Stimulated activated CD4-positive, alpha-beta T cell treated with anti-CD3 and anti-CD28 coated beads, TNF-alpha, amount 100 ng/mL, for 48 hours (primary cell): ENCODE measurements at regions not wholly inside any gene's neighbourhood (a gene's known extent, or its start where the extent isn't known, plus 50 kb on each side); places are given as distances from the start of the nearest gene placed in this dataset.

Source experiments
- DNase-seq, 3 donors: peaks; one replicate each; pipeline ENCODE4 v3.0.0-alpha.2; 2020; ENCODE audit warnings: low read depth in 3 of 3

GRCh38 chr18:72692086-72692485 is 147.9 kb upstream of the CBLN2 start:
- no peak for DNase-seq

DNA sequence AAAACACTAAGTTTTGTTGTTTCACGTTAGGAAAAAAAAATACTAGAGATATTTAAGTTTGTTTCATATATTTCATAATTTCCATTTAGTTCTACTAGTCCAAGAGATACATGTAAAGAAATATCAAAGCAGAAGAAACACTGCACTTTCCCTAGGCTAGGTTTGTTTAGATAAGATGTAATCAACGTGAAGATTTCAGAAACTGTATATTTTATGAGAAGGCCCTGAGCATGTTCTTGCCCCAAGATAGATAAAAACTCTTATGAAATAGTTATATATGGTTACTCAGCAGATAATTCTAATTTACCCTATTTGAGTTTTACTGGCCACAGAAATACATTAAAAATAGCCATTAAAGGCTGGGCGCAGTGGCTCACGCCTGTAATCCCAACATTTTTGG is 143.6 kb upstream of the CBLN2 start:
- DNase-seq: no peak

- DNase-seq: no peak
These were observed 131.3 kb upstream of the CBLN2 start for GRCh38 chr18:72675394-72675793.

- DNase-seq: no peak
These were observed 130.6 kb upstream of the CBLN2 start for GRCh38 chr18:72674710-72675109.

DNA sequence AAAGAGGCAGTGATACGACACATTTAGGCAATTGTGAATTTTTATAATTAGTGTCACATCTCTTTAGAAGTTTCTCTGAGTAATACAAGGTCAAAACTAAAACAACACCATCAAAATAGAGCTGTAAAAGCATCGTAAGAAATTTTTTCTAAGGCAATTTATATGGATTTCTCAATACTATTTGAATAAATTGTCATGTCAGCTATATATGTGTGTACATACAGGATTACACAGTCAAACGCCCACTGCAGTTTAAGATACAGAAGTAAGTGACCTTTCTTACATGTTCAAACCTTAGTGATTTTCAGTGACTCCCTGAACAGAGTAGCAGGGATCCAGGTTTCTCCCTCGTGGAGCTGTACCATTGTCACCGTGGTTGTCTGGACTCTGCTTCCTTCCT is 129.1 kb upstream of the CBLN2 start:
- DNase-seq: no peak

GRCh38 chr18:72672364-72673184 is 128.4 kb upstream of the CBLN2 start:
- DNase-seq: no peak

- no peak for DNase-seq
These were observed 123.8 kb upstream of the CBLN2 start for GRCh38 chr18:72667932-72668331.

DNA sequence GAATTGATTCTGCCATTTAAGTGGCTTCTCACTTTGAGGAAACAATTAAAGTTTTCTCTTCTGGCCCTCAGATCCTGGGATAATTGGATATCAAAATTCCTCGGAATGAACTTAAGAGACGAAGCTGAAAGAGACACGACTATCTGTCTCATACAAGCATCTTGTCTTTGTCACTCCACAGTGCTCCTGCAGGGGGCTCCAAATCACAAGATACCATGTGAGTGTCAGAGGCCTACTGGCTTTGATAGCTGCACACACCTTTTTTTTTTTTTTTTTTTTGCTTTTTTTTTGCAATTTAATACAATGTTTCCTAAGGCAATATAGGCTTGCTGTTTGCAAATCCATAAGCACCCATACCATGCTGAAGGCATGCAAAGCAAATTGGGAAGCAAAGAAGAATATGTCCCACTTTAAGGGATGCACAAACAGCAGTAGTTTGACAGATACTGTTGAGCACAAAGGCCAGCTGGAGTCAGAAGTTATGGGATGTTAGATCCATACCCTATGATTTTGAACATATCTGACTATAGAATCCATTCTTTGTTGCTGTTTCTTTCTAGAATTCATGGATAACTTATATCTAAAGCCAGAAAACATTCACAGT is 109.0 kb upstream of the CBLN2 start:
- DNase-seq: peak in 2 of 3 donors; percentile 4 to 19

DNA sequence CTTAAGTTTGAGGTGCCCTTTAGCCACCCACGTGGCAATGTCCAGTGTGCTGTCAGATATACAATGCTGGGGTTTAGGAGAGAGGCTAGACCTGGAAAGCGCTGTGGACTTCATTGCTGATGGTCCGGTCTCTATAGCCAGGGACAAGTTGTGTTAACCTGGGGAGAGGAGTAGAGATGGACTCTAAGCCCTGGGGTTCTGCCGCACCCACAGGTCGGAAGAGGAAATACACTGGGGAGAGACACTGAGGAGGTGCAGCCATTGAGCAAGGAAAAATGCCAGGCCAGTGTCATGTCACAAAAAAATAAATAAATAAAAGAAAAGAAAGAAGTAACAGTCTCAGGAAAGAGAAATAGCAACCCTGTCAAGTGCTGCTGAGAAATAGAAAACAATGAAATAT is 106.9 kb upstream of the CBLN2 start:
- no peak for DNase-seq

- no peak for DNase-seq
These were observed 104.4 kb upstream of the CBLN2 start for GRCh38 chr18:72648481-72648960.

GRCh38 chr18:72648079-72648478 is 103.9 kb upstream of the CBLN2 start:
- DNase-seq: no peak

DNA sequence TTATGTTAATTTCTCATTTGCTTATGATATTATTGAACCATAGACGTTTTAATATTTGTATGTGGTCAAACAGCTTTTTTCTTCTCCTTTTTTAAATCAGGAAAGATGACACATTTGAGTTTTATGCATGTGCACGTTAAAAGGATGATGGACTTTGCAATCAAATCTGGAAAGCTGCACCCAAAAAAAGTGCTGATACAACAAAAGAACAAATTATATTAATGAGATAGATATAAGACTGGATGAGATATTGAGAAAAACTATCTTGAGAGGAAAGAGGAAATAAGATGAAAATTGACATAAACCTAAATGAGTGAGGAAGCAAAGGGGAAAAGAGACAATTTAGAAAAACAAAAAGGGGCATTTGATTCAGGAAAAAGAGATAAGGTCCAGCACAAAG is 96.4 kb upstream of the CBLN2 start:
- DNase-seq: no peak

GRCh38 chr18:72638376-72638775 is 94.2 kb upstream of the CBLN2 start:
- DNase-seq: no peak

DNA sequence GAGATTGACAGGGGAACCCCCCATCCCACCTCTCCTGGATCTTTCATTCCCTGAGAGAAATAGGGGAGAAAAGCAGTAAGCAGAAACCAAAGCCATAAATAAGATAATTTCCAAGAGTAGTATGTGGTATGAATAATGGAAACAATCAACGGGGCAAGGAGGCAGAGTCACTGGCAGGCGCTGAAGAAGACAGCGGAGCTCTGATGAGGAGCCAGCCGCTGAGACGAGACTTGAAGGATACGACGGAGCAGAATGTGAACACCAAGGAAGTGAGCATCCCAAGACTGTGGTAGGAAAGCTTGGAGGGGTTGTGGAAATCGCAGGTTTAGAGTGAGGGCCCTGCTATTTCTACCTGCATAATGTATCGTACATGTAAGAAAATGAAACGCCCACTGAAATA is 93.6 kb upstream of the CBLN2 start:
- no peak for DNase-seq

DNA sequence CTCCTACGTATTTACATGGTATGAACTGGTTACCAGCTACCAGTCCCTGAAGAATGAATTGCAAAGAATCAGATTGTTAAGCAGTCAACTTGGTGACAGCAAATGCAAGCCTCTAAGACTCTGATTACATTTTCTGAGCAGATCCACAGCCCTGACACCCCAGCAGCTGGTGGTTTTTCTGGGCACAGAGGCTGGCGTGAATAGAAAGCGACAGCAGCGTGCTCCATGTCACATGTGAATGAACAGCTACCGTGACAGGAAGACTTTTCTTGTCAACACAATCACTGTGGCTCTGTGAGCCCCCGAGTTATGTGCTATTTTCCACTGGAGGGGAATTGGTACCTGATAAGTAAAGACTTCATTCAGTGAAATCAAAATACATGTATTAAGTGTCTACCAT is 93.2 kb upstream of the CBLN2 start:
- no peak for DNase-seq

GRCh38 chr18:72636611-72637010 is 92.5 kb upstream of the CBLN2 start:
- DNase-seq: no peak

DNA sequence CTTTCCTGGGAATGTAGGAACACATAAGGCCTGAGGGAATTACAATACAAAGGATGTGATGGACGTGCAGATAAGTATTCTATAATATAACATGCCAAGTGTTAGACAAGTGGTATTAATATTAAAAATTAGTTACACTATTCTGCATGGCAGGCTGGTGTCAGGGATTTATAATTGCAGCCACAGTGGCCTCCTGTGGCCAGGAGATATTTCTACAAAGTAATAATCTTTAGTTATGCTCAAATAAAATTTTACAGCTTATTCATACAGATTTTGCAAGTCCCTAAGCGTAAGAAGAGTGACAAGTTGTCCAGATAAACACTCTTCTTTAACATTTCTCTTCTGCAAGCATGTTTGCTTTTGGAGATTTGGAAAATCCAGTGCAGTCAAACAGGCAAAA is 90.4 kb upstream of the CBLN2 start:
- DNase-seq: no peak

DNA sequence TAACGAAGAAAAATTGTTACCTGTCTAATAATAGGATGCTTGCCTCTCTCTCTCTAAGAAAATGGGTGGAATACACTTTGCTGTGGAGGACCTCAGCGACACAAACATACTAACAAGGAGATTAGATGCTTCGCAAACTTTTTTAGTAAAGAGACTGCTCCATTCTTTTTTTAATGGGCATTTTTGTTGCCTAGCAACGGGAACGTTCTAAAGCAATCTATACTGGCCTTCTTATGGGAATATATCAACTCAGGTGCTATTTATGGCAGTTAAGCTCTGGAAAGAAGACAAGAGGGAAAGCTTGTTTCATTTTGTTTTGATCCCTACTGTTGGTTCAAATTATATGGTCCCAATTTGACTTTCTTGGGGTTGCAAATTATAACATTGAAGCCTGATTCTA is 86.8 kb upstream of the CBLN2 start:
- no peak for DNase-seq

DNA sequence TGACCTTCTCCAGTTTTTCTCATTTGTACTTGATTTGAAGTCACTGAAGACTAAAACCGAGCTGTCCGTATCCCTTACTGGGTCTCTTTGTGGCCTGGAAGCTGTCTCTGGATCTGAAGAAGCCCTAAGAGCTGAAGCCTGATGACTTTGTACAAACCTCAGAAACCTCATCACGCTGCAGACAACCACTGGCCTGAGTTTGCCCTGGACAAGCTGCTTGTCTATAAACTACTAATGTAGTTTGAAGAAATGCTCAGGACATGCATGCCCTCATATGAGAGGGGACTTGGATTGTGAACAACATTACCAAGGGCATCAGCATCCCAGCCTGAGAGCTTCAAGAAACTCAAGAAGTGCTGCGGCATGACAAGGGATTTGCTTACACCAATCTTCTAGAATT is 79.3 kb upstream of the CBLN2 start:
- DNase-seq: no peak

DNA sequence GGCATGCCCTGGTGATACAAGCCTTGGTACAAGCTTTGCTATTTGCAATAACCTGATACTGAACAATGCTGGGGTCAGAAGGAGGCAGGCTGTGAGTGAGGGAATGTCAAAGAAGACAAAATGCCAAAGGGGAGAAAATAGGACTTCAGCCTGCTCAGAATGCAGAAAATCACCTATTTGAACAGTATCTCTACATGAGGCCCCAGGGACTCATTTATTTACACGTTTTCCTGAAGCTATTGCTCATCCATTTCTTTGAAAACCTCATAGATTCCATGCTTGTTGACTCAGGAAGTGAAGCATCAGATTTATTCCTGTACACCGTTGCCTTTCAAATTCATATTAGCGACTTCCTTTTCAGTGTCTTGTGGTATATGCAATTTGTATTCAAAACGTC is 69.4 kb upstream of the CBLN2 start:
- DNase-seq: no peak

GRCh38 chr18:72612894-72613533 is 68.9 kb upstream of the CBLN2 start:
- no peak for DNase-seq

GRCh38 chr18:72605376-72605775 is 61.2 kb upstream of the CBLN2 start:
- no peak for DNase-seq

GRCh38 chr18:72601944-72602343 is 57.8 kb upstream of the CBLN2 start:
- no peak for DNase-seq
